NCI-H510A (cell line): ENCODE measurements at regions not wholly inside any gene's neighbourhood (a gene's known extent, or its start where the extent isn't known, plus 50 kb on each side); places are given as distances from the start of the nearest gene placed in this dataset.

Experiments
- DNase-seq: peaks from one replicate; lab custom pipeline; 2025; lab: John Stamatoyannopoulos, UW

- no peak for DNase-seq
Observed at GRCh38 chrX:110432091-110432905, 73.7 kb downstream of the RTL9 start.

- no peak for DNase-seq
Observed at GRCh38 chrX:110432906-110433215, 74.2 kb downstream of the RTL9 start.

DNA sequence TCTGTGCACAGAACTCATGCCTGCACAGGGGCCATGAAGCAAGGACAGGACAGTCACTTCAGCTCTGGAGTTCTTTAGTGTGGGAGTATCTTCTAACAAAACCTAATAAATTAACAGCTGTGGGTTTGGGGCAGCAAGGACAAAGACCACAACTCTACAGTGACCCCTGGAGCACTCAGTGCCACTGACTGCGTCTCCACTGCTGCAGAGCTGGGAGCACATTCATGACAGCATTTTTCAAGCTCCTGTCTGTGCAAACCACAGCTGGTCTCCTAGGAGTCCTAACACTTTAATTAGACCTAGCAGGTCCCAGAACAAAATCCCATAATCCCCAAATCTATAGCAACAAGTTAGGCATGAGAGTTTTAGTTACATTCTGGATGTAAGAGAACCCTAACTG, 76.5 kb downstream of the RTL9 start:
- no peak for DNase-seq

- no peak for DNase-seq
Observed at GRCh38 chrX:110436523-110436922, 77.9 kb downstream of the RTL9 start.

DNA sequence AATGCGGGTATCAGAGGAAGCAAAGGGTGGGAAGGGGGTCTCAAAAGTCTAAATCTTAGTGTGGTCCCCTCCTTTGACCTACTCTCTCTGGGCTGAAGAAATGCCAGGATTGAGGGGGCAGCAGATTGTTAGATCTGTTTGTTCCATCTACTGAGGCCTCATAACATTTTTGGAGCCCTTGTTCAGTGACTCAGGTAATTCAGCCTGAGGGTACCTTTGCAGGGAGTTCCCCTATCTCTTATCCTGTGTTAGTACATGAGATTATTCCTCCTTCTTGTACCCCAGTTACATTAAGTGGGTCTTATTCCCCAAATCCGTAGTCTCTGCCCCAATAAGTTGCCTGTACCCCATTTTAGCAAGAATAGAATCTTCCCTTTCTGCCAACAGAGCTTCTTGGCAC, 79.0 kb downstream of the RTL9 start:
- no peak for DNase-seq

DNA sequence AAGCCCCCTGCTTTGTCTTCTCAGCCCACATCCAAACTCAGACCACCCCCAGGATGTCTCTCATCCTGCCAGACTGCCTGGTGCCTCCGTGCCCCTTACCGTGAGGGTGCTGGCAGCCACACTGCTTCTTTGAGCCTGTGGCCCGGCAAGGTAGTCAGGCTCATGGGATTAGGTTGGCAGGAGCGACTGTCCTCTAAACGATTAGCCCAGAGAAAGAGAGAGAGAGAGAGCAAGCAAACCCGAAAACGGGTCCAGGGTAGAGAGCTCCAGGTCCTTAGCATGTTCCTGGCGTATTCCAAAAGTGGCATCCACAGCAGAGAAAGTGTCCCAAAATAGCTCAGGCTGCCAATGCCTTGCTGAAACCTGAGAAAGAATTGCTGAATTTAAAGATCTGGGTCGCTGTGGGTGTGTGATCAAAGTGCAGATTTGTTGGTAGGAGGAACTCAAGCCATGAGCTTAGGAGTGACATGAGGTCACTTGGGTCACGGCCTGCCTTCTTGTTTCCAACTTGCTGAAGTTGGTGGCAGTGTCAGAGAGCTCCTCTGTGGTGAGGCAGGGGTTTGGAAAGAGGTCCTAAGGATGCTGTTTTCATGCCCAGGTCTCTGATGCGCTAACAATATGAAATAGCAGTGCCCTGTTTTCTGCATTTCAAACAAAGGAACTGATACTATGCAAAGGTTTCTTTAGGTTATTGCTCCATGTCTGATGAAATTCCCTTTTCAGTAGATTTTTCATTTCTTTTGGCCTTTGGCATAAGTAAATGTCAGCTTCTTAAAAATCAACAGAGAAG, 81.6 kb downstream of the RTL9 start:
- no peak for DNase-seq

DNA sequence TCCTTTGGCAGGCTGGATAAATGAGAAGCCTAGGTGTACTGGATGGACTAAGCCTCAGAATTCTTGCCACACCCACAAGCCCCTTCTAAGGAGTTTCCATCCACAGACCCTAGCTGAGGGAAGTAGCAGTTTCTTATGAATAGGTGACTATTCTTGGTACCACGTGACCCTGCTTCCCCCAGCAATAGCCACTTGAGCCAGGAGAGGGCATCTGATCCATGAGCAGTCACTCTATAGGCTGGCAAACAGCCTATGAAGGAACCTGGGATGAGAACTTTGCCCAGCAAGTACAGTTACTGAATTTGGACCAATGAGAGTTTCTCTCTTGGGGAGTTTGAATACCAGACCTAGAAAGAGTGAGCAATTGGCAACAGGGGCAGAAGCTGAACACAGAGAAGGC, 84.0 kb downstream of the RTL9 start:
- no peak for DNase-seq

DNA sequence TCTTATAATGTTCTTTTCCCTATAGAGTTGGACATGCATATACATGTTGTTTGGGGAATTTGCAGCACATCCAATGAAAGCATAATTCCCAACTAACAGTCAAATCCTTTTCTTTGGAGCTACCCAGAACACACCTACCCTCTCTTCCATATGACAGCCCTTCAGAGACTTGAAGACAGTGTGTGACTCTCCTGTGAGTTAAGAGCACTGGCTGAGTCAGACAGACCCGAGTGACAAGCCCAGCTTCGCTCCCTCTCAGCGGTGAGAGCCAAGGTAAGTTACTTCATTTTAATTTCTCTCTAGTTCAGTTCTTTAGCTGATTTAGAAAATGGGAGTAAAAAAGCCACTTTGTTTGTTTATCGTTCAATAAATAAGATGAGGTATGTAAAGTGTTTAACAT, 86.3 kb downstream of the RTL9 start:
- no peak for DNase-seq

- no peak for DNase-seq
Observed at GRCh38 chrX:110448459-110448858, 89.8 kb downstream of the RTL9 start.

DNA sequence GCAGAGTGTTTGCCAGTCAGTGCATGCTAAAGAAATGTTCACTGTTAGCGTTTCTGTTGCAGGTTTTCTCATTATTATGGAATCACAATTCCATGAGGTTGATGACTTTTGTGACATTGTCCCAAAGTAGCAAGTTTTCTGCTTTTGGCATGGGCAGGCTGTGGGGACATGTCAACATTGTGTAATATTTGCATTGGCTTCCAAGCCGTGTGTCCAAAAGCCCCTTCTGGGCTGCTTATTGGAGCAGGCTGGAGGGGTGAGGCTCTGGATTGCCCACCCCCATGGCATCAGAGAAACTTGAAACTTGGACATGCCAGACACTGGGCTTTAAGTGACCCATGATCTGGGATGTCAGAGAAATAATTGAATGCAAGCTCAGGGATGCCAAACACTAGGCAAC, 90.7 kb downstream of the RTL9 start:
- DNase-seq, result no peak

GRCh38 chrX:110450050-110450449, 91.4 kb downstream of the RTL9 start:
- DNase-seq, result peak; percentile 12

DNA sequence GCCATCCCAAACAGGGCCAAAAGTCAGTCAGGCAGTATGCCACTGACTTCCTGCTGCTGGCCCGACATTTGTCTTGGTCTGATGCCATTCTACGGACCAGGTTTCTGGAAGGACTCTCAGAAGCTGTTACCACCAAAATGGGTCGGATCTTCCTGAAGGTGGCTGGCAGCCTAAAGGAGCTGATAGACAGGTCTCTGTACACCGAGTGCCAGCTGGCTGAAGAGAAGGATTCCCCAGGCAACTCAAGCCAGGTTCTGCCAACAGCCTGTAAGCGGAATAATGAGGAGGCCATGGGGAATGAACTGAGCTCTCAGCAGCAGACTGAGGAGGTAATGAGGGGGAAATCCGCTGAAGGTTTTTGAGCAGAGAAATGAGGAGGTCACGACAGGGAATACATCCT, 95.7 kb downstream of the RTL9 start:
- DNase-seq, result no peak

GRCh38 chrX:110462957-110463356, 104.3 kb downstream of the RTL9 start:
- DNase-seq, result no peak

DNA sequence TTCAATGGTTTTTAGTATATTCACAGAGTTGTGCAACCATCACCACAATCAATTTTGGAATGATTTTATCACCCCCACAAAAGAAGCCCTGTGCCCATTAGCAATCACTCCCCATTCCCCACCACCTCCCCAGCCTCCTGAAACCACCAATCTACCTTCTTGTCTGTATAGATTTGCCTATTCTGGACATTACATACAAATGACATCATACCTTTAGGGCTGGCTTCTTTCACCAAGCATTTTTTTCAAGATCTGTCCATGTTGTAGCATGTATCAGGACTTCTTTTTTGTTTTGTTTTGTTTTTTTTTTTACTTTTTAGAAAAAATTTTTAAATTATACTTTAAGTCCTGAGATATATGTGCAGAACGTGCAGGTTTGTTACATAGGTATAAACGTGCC, 108.1 kb downstream of the RTL9 start:
- DNase-seq, result no peak

- DNase-seq, result no peak
Observed at GRCh38 chrX:110472265-110472664, 113.6 kb downstream of the RTL9 start.

DNA sequence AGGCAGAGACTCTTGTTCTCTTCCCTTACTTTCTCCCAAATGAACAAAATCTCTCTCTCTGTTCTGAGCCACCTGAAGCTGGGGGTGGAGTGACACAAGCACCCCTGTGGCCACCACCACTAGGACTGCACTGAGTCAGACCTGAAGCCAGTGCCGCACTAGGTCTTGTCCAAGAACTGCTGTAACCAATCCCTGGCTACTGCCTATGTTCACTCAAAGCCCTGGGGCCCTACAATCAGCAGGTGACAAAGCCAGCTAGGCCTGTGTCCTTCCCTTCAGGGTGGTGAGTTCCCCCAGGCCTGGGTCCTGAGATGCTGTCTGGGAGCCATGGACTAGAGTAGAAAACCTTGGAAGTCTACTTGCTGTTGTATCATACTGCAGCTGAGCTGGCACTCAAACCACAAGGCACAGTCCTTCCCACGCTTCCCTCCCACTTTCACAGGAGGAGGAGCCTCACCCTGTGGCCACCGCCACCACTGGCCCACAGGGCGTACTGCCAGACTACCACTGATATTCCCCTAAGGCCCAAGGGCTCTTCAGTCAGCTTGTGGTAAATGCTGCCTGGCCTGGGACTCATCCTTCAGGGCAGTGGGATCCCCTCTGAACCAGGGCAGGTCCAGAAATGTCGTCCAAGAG, 119.1 kb downstream of the RTL9 start:
- no peak for DNase-seq

DNA sequence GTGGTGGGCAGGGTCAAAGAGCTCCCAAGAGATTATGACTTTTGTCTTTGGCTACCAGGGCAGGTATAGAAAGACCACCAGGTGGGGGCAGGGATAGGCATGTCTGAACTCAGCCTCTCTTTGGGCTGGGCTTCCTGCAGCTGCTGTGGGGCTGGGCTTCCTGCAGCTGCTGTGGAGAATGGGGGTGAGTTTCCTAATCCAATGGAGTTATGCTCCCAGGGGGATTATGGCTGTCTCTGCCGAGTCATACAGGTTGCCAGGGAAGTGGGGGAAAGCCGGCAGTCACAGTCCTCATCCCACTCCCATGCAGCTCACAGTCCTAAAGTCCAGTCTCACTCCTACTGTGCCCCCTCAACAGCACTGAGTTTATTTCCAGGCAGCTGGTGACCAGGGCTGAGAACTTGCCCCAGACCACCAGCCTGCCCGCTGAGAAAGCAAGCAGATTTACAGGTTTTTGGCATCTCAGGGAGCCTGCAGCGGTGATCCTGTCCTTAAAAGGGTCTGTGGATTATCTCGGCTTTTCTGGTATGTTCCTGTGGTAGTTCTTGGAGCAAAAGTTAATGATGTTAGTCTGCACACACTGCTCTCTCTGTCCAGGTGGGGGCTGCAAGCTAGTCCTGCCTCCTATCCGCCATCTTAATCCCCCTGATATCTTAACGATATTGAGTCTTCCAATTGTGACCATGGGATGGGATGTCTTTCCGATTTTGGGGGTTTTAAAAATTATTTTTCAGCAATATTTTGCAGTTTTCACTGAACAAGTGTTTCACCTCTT, 133.4 kb downstream of the RTL9 start:
- no peak for DNase-seq

- DNase-seq, result no peak
Observed at GRCh38 chrX:110504947-110505346, 146.3 kb downstream of the RTL9 start.

DNA sequence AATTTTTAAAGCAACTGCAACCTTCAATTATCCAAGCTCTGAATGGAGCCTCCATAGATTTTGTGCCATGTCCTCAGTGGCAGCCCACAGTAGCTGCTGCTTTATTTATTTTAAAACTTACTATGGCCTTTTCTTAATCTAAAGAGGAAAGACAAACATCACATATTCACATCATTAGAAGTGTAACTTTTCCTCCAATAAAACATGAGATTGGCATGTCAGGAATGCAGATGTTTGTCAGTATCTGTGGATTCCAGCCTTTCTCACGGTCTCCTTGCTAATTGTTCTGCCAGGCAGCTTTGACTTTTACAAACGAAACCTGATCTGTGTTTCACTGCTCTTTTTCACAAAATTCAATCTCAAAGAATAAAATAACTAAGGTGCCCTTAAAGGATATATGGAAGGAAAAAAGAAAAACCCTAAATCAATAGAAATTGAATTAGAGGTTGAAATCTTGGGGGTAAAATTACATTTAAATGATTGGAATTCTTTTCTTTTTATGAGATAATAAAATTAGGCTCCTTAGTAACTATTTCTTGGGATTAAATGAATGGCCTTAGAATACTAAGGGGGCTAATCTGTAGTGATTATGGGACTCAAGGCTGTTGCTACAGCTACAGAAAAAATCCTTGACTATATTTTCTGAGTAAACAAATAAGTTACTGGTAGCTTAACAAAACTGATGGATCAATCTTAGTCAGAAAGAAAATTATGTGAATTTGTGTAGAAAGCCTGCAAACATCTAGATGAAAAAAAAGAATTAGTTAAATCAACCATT, 151.3 kb downstream of the RTL9 start:
- no peak for DNase-seq

DNA sequence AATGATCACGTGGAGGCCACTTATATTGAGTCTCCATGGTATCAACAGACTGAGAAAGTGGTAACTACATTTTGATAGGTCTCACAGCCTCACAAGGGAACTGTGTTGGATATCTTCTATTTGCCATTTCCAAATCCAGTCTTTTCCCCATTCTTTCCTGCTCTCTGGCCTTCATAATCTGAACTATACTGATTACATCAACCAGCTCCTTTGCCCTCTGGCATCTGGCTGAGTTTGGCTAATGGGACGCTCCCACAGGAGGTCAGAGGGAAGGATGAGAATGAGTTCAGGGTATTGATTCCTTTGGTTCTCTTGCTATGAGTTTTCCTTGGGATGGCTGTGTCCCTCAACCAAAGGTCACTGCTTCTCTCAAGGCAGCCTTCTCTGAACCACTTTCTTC, 152.6 kb downstream of the RTL9 start:
- no peak for DNase-seq

DNA sequence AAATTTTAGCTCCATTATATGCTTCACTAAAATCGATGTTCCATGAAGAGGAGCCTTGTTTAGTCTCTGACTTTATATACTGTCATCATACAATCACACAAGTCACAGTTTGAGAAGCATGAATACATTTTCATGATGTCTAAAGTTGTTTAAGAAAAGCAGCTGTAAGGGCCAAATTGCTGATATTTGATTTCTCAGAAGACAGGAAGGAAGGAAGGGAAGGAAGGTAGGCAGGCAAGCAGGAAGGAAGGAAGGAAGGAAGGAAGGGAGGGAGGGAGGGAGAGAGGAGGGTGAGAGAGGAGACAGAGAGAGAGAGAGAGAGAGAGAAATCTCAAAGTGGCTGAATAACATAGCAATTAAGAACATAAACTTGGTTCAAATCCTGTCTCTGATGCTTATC, 153.7 kb downstream of the RTL9 start:
- no peak for DNase-seq

DNA sequence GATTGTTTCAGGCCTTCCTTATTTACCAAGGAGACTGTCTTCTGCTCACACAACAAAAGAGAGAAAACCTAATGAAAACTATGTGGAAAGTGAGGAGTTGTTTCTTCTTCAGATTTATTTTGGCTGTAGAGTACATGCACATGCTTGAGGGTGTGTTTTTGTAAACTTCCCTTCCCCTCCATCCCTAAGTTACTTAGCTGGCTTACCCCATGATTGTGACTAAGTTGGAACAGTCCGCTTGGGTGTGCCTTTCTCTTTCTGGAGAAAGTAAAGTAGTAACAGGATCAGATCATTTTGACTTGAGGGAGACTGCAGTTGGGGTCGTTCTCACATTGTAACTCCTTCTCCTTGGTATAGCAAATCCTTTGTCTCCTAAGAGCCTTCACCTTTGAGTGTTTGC, 155.9 kb downstream of the RTL9 start:
- no peak for DNase-seq
